GM21360 (cell line): ENCODE measurements at regions not wholly inside any gene's neighbourhood (a gene's known extent, or its start where the extent isn't known, plus 50 kb on each side); places are given as distances from the start of the nearest gene placed in this dataset.

ENCODE experiments used
- ATAC-seq: cut with Tn5 transposase; IDR thresholded peaks from one replicate; pipeline ENCODE4 v1.9.1; 2021; ENCODE audit warnings: mild to moderate bottlenecking, moderate library complexity; ENCODE audit not compliant: unreplicated experiment

DNA sequence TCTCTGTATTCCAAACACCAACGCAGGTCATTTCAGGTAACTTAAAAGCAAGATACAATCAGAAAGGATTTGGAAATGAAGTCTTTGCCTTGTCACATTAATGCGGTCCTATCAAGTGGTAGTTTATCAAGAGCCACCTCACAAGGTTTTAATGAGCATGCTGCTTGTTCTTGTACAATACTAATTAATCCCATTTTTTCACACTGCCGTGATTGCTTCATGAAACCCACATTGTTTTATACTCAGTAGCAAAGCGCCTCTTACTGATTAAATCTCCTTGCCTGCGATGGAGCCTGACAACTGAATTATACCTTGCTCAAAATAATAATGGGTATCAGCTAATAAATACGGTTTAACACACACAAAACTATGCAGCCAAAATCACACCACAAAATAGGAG, 234.1 kb upstream of the TSHZ2 start:
- no peak for ATAC-seq

- no peak for ATAC-seq
These were observed 235.7 kb upstream of the TSHZ2 start for GRCh38 chr20:52736507-52736906.

DNA sequence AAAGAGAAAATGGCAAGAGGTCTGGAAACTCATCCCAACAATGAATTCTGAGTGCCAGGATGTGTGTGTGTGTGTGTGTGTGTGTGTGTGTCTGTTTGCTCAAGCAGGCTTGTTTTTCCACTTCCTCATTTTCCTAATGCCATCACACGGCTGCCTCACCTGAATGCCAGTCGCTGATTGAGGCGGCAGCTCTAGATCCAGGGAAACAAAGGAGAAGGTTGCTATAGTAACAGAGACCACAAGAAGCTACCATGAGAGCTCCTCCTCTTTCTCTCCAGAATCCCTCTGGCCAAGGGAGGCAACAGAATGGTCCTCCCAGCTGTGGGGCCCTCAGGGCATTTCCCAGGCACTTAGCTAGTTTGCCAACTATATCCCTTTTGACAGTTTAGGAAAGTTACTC, 241.1 kb upstream of the TSHZ2 start:
- ATAC-seq, result no peak

DNA sequence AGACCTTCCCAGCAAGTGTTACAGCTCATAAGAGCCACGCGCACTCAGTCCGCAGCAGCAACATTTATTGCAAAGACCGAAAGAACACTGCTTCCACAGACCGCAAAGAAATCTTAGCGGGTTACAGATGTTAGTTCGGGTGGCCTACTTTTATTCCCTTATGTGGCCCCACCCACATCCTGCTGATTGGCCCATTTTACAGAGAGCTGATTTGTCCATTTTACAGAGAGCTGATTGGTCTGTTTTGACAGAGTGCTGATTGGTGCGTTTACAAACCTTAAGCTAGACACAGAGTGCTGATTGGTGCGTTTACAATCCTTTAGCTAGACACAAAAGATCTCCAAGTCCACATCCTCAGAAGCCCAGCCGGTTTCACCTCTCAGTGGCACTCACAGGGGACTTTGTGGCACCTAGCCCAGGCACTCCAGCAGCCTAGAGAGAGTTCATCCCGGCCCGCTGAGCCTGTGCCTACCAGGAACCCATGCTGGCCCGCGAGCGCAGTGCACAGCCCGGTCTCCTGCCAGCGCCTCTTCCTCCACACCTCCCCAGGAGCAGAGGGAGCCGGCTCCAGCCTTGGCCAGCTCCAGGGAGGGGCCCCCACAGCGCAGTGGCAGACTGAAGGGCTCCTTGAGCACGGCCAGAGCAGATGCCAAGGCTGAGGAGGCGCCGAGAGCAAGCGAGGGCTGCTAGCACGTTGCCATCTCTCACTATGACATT, 244.3 kb upstream of the TSHZ2 start:
- no peak for ATAC-seq

DNA sequence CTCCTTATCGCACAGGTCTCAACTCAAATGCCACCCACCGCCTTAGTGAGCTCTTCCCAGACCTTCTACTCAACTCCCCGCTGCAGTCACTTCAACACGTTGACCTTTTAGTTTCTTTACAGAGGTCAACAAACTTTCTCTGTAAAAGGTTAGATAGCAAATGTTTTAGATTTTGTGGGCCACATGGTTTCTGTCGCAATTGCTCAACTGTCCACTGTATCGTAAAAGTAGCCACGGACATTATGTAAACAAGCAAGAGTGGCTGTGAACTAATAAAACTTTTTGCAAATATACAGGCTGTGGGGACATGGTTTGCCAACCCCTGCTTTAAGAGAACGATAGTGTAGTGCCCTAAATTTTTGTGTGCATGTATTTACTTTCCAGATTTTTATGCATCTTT, 247.6 kb upstream of the TSHZ2 start:
- ATAC-seq, result no peak

DNA sequence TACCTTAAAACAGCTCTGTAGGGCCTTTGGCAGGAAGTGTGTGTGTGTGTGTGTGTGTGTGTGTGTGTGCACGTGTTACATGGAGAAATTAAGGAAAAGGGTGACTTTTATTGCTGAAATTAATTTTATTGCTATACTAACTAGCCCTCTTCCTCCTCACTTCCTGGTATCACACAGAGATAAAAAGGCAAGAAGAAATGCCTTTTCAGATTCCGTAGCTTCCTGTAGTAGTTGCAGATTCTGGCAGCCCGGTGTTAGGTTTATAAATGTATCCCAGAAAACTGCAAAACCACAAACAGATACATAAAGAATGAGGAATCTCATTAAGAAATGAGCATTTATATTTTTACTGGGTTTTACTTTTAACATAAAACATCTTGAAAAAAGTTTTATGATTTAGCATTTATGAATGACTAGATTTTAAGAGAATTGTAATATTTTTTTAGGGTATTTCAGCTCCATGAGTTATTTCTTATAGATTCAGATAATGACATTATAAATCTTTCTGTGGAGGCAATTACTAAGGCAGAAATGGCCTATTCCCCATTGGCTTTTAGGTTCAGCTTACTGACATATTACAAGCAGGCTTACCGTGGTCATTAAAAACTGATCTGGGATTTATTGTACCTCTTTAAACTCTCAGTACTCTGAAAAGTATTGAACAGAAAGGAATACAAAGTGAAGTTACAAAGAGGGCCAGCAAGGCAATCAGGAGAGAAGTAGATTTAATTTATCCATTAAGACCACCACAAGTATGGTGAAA, 249.1 kb upstream of the TSHZ2 start:
- no peak for ATAC-seq

- no peak for ATAC-seq
These were observed 264.0 kb upstream of the TSHZ2 start for GRCh38 chr20:52708137-52708536.

GRCh38 chr20:52704553-52704952, 267.6 kb upstream of the TSHZ2 start:
- no peak for ATAC-seq

DNA sequence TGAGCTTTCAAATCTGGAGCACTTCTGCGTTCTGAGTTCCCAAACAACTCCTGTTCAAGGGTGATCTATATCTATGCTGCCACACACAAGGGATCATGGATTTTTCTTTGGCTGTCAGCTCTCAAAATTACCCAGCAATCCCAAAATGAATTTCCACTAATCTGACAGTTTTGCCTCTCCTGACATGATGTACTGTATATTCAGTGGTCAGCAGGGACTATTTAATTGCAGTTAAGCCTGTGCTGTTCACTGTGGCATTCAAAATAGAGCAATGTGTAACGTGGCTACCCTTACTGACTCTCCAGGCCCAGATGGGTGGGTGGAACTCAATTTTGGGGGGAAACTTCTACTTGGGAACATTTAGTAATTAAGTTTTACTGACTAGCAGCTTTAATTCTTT, 283.8 kb upstream of the TSHZ2 start:
- ATAC-seq, result no peak

DNA sequence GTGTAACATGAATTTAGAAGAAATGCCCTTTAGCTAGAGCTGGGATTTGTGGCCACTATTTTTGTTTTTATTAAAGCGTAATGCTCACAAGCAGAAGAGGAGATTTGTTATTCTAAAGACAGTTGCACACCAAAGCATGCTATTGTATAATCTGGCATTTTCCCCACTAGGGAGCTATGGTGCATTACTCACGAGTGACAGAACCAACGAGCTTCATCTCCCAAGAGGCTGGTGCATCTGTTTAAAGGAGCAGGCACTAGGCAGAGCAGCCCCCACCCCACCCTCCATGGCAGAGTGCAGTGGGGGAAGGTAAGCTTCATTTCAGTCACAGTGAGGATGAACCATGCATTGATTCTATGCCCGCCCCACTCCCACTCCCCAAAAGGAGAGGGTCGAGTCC, 287.3 kb upstream of the TSHZ2 start:
- no peak for ATAC-seq

DNA sequence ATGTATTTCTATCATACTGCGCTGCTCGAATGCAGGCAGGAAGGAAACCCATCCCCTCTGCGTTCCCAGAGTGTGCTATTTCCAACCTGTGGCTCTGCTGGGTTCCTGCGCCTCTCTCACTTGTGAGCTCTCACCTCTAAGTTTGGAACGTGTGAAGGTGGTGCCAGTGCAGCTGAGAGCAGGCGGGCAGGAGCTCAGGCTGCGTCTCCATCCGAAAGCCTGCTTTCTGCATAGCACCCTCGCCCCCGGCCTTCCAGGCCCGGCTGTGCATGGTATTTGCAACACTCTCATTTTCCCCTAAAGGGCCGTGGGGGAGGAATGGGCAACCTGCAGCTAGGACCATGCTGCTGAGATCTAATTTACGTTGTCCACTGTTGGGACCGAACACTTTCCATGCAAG, 288.0 kb upstream of the TSHZ2 start:
- ATAC-seq, result no peak

DNA sequence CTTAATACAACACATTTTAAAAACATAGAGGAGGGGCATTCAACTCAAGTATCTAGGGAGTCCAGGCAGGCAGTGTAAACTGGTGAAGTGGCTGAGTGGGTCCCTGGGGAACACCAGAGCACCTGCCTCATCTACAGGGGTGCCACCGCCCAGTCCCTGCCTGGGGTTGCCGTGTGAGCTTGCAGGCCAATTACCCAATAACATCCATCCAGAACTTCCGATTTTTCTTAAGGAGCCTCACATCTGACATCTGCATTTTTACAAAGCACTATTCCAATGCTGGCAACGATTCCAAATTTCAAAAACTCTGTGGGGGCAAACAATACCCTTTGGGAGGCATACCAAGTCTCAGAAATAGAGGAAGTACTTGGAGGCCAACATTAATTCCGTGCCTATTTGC, 288.4 kb upstream of the TSHZ2 start:
- ATAC-seq, result no peak

- ATAC-seq, result no peak
These were observed 289.9 kb upstream of the TSHZ2 start for GRCh38 chr20:52682237-52682636.

GRCh38 chr20:52681288-52681687, 290.9 kb upstream of the TSHZ2 start:
- ATAC-seq, result no peak

DNA sequence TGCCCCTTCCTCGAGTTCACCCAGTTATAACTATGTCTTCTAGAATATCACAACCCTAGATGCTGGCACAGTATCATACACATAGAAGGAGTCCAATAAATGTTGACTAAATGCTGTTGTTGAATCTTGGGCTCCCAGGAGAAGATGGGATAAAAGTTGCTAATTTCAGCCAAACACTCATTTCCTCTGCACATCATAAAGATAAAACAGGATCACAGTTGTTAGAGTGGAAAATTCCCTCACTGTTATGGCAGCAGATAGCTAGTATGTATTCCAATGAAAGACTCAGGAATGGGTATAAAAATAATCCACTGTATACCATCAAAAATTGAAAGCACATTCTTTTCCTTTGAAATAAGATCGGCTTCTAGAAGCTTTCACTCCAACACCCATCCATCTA, 294.9 kb upstream of the TSHZ2 start:
- no peak for ATAC-seq

GRCh38 chr20:52676283-52676995, 295.7 kb upstream of the TSHZ2 start:
- ATAC-seq, result no peak

GRCh38 chr20:52675375-52675774, 296.8 kb upstream of the TSHZ2 start:
- ATAC-seq, result no peak

GRCh38 chr20:52668626-52669025, 303.5 kb upstream of the TSHZ2 start:
- no peak for ATAC-seq

DNA sequence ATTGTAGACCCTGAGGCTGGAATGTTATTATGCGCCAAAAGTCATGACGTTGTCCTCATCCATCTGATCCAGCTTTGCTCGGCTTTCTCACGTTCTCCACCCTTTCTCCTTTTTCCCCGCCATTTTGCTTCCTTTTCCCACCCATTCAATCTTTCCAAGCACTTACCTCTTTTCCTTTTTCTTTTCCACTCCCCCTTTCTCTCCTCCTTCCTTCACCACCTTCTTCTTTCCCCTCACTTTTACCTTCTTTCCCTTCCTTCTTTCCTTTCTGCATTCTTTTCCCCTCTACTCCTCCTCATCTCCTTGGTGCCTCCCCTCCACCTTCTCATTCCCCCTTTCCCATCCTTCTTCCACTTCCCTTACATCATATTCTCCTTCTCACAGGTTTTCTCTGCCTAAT, 304.8 kb upstream of the TSHZ2 start:
- ATAC-seq, result no peak

DNA sequence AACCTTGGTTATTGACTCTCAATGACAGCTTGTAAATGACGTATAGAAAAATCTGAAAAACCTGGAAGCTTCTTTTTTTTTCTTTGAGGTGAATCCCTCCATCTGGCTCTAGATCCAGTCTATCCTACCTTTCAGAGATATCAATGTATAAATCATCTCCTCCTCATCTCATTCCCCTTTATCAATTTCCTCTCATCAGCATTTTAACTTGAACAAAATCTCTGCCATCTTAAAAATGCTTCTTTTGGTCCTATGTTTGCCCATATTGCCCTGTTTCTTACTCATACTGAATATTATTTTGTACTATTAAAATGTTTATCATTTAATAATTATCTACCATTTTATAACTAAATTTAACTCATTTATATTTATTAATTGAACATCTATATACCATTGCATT, 306.7 kb upstream of the TSHZ2 start:
- ATAC-seq, result no peak

DNA sequence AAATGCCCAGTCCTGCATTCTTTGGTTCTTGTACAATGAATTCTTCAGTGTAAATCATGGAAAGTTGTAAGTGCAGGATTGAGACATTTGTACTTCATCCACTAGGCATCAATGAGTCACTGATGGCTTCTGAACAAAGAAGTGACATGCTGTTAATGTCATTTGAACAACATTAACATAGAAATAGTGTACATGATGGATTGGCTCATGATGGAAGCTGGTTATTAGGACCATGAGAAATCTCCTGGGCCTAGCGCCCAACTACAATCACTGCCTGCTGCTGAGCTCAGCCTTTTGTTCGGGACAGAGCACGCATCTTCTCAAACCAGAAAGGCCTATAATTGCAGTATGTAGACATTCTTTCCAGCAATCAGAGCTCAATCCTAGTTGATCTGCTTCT, 316.8 kb upstream of the TSHZ2 start:
- no peak for ATAC-seq

DNA sequence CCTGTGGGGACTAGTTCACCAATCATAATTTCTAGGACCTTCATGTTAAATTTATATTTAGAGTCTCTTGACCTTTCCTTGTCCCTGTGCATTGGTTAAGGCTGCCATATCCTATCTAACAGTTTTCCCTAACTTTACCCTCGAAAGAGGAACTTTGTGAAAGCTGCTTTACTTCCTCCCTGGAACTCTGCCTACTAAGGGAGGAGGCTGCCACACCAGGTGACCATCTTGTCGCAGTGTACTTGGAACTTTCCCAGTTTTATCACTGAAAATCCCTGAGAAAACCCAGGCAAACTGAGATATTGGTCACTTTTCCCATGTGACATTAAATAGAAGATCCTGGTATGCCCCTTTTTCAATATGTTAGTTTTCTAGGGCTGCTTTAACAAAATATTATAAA, 317.6 kb upstream of the TSHZ2 start:
- no peak for ATAC-seq
